GM12875 (cell line): ENCODE measurements at regions not wholly inside any gene's neighbourhood (a gene's known extent, or its start where the extent isn't known, plus 50 kb on each side); places are given as distances from the start of the nearest gene placed in this dataset.

Source experiments
- H3K4me3 ChIP-seq: one replicate; pipeline ENCODE4 v1.5.1; 2011; ENCODE audit warnings: low read depth, low read length, control low read depth
- CTCF ChIP-seq: IDR thresholded peaks from 2 replicates; pipeline ENCODE4 v1.5.1; 2011; ENCODE audit warnings: low read depth, mild to moderate bottlenecking, control low read depth, inconsistent platforms, low read length, moderate library complexity, borderline replicate concordance; ENCODE audit not compliant: insufficient read depth

GRCh38 chr3:162760789-162761188 is 1264.2 kb downstream of the OTOL1 start:
- TF ChIP-seq CTCF, result no peak
- no peak overlapping the region for H3K4me3 ChIP-seq

- TF ChIP-seq CTCF, result no peak
- no peak overlapping the region for H3K4me3 ChIP-seq
Observed at GRCh38 chr3:162764051-162764807, 1267.6 kb downstream of the OTOL1 start.

- no peak for TF ChIP-seq CTCF
- H3K4me3 ChIP-seq, result no peak overlapping the region
Observed at GRCh38 chr3:162764808-162765071, 1268.1 kb downstream of the OTOL1 start.

- H3K4me3 ChIP-seq, result no peak overlapping the region
- no peak for TF ChIP-seq CTCF
Observed at GRCh38 chr3:162765524-162765923, 1268.9 kb downstream of the OTOL1 start.

- no peak for TF ChIP-seq CTCF
- H3K4me3 ChIP-seq, result no peak overlapping the region
Observed at GRCh38 chr3:162769564-162769963, 1273.0 kb downstream of the OTOL1 start.

GRCh38 chr3:162770551-162770950 is 1273.9 kb downstream of the OTOL1 start:
- no peak overlapping the region for H3K4me3 ChIP-seq
- no peak for TF ChIP-seq CTCF

- TF ChIP-seq CTCF, result no peak
- H3K4me3 ChIP-seq, result no peak overlapping the region
Observed at GRCh38 chr3:162774613-162775100, 1278.0 kb downstream of the OTOL1 start.
